ENCODE measurements at regions not wholly inside any gene's neighbourhood (a gene's known extent, or its start where the extent isn't known, plus 50 kb on each side); places are given as distances from the start of the nearest gene placed in this dataset.

GRCh38 chr15:95869920-95870319, 460.6 kb upstream of the NR2F2 start:
- DNase-seq (ENCODE audit: low spot score), result no peak

- no peak for DNase-seq (ENCODE audit: low spot score)
These were observed 458.1 kb upstream of the NR2F2 start for GRCh38 chr15:95872366-95872771.

GRCh38 chr15:95874637-95875036, 455.9 kb upstream of the NR2F2 start:
- no peak for DNase-seq (ENCODE audit: low spot score)

GRCh38 chr15:95875121-95875643, 455.3 kb upstream of the NR2F2 start:
- DNase-seq (ENCODE audit: low spot score), result no peak

GRCh38 chr15:95880031-95880570, 450.4 kb upstream of the NR2F2 start:
- peak; percentile 6 for DNase-seq (ENCODE audit: low spot score)

GRCh38 chr15:95880630-95881029, 449.9 kb upstream of the NR2F2 start:
- no peak for DNase-seq (ENCODE audit: low spot score)

GRCh38 chr15:95883064-95883463, 447.4 kb upstream of the NR2F2 start:
- no peak for DNase-seq (ENCODE audit: low spot score)

- no peak for DNase-seq (ENCODE audit: low spot score)
These were observed 446.2 kb upstream of the NR2F2 start for GRCh38 chr15:95884276-95884675.

GRCh38 chr15:95887666-95888390, 442.7 kb upstream of the NR2F2 start:
- DNase-seq (ENCODE audit: low spot score), result no peak

- no peak for DNase-seq (ENCODE audit: low spot score)
These were observed 441.7 kb upstream of the NR2F2 start for GRCh38 chr15:95888762-95889161.

- no peak for DNase-seq (ENCODE audit: low spot score)
These were observed 436.0 kb upstream of the NR2F2 start for GRCh38 chr15:95894407-95894956.

- DNase-seq (ENCODE audit: low spot score), result no peak
These were observed 435.0 kb upstream of the NR2F2 start for GRCh38 chr15:95895508-95895907.

GRCh38 chr15:95897651-95898050, 432.8 kb upstream of the NR2F2 start:
- no peak for DNase-seq (ENCODE audit: low spot score)

- DNase-seq (ENCODE audit: low spot score), result no peak
These were observed 431.7 kb upstream of the NR2F2 start for GRCh38 chr15:95898761-95899160.

- no peak for DNase-seq (ENCODE audit: low spot score)
These were observed 429.2 kb upstream of the NR2F2 start for GRCh38 chr15:95901271-95901670.

GRCh38 chr15:95902606-95903005, 427.9 kb upstream of the NR2F2 start:
- no peak for DNase-seq (ENCODE audit: low spot score)

- DNase-seq (ENCODE audit: low spot score), result no peak
These were observed 427.1 kb upstream of the NR2F2 start for GRCh38 chr15:95903352-95903751.

- no peak for DNase-seq (ENCODE audit: low spot score)
These were observed 419.8 kb upstream of the NR2F2 start for GRCh38 chr15:95910643-95911212.

GRCh38 chr15:95911570-95912279, 418.8 kb upstream of the NR2F2 start:
- no peak for DNase-seq (ENCODE audit: low spot score)

GRCh38 chr15:95912280-95912625, 418.2 kb upstream of the NR2F2 start:
- DNase-seq (ENCODE audit: low spot score), result no peak

GRCh38 chr15:95912728-95913127, 417.8 kb upstream of the NR2F2 start:
- no peak for DNase-seq (ENCODE audit: low spot score)

- no peak for DNase-seq (ENCODE audit: low spot score)
These were observed 413.9 kb upstream of the NR2F2 start for GRCh38 chr15:95916568-95916967.

GRCh38 chr15:95918525-95918924, 412.0 kb upstream of the NR2F2 start:
- no peak for DNase-seq (ENCODE audit: low spot score)

All from pons (tissue), 1 donor.